H9 (cell line): ENCODE measurements at regions not wholly inside any gene's neighbourhood (a gene's known extent, or its start where the extent isn't known, plus 50 kb on each side); places are given as distances from the start of the nearest gene placed in this dataset.

Source experiments
- DNase-seq: peaks from one replicate; pipeline ENCODE4 v3.0.0-alpha.2; 2017
- H2AFZ ChIP-seq: one replicate; pipeline ENCODE4 v1.6.1; 2013; ENCODE audit warnings: mild to moderate bottlenecking, low read length, control low read depth, moderate library complexity
- H2AK5ac ChIP-seq: 2 replicates; pipeline ENCODE4 v1.6.1; 2013; ENCODE audit warnings: low read length, control low read depth, mixed read lengths; ENCODE audit not compliant: insufficient read length
- H2BK120ac ChIP-seq: one replicate; pipeline ENCODE4 v1.6.1; 2013; ENCODE audit warnings: low read depth, mild to moderate bottlenecking, low read length, control low read depth, inconsistent platforms; ENCODE audit not compliant: poor library complexity, severe bottlenecking
- H2BK12ac ChIP-seq: 2 replicates; pipeline ENCODE4 v1.6.1; 2013; ENCODE audit warnings: low read length, control low read depth, mixed read lengths, low read depth; ENCODE audit not compliant: insufficient read length
- H2BK15ac ChIP-seq: 2 replicates; pipeline ENCODE4 v1.6.1; 2013; ENCODE audit warnings: low read depth, low read length, control low read depth
- H2BK20ac ChIP-seq: one replicate; pipeline ENCODE4 v1.6.1; 2013; ENCODE audit warnings: low read depth, mild to moderate bottlenecking, low read length, control low read depth, inconsistent platforms; ENCODE audit not compliant: poor library complexity, severe bottlenecking
- H2BK5ac ChIP-seq: 2 replicates; pipeline ENCODE4 v1.6.1; 2013; ENCODE audit warnings: low read length, control low read depth, mixed read lengths; ENCODE audit not compliant: insufficient read length
- H3K14ac ChIP-seq: 2 replicates; pipeline ENCODE4 v1.6.1; 2013; ENCODE audit warnings: low read length, control low read depth; ENCODE audit not compliant: insufficient read depth
- H3K18ac ChIP-seq: 2 replicates; pipeline ENCODE4 v1.6.1; 2013; ENCODE audit warnings: low read depth, mild to moderate bottlenecking, mixed read lengths, low read length, control low read depth; ENCODE audit not compliant: insufficient read length
- H3K23ac ChIP-seq: 2 replicates; pipeline ENCODE4 v1.6.1; 2013; ENCODE audit warnings: low read length, control low read depth, mixed read lengths, low read depth; ENCODE audit not compliant: insufficient read length
- H3K23me2 ChIP-seq: 2 replicates; pipeline ENCODE4 v1.6.1; 2013; ENCODE audit warnings: low read depth, mild to moderate bottlenecking, mixed read lengths, low read length, control low read depth; ENCODE audit not compliant: insufficient read length, poor library complexity, severe bottlenecking
- H3K27ac ChIP-seq: 2 replicates; pipeline ENCODE4 v1.5.1; 2013; ENCODE audit warnings: low read length, control low read depth, mixed read lengths, low read depth; ENCODE audit not compliant: insufficient read length
- H3K27me3 ChIP-seq: 2 replicates; pipeline ENCODE4 v1.6.1; 2013; ENCODE audit warnings: low read length, control low read depth, inconsistent platforms; ENCODE audit not compliant: insufficient read depth
- H3K4ac ChIP-seq: 2 replicates; pipeline ENCODE4 v1.6.1; 2013; ENCODE audit warnings: low read depth, mild to moderate bottlenecking, control low read depth, inconsistent platforms, low read length, moderate library complexity
- H3K4me1 ChIP-seq: 2 replicates; pipeline ENCODE4 v1.6.1; 2013; ENCODE audit warnings: low read length, control low read depth, inconsistent platforms; ENCODE audit not compliant: insufficient read depth
- H3K4me2 ChIP-seq: 2 replicates; pipeline ENCODE4 v1.6.1; 2013; ENCODE audit warnings: low read length, control low read depth, mixed read lengths; ENCODE audit not compliant: insufficient read length, insufficient read depth
- H3K56ac ChIP-seq: 2 replicates; pipeline ENCODE4 v1.6.1; 2013; ENCODE audit warnings: low read depth, mild to moderate bottlenecking, mixed read lengths, low read length, control low read depth; ENCODE audit not compliant: insufficient read length
- H3K79me1 ChIP-seq: 2 replicates; pipeline ENCODE4 v1.6.1; 2013; ENCODE audit warnings: low read depth, mild to moderate bottlenecking, moderate library complexity, low read length, control low read depth, inconsistent platforms; ENCODE audit not compliant: insufficient read depth, poor library complexity, severe bottlenecking
- H3K79me2 ChIP-seq: 2 replicates; pipeline ENCODE4 v1.6.1; 2013; ENCODE audit warnings: low read length, control low read depth, inconsistent platforms; ENCODE audit not compliant: insufficient read depth
- H3K9ac ChIP-seq: 2 replicates; pipeline ENCODE4 v1.6.1; 2013; ENCODE audit warnings: low read length, control low read depth, mixed read lengths; ENCODE audit not compliant: insufficient read length; ENCODE audit errors: extremely low read depth
- H3K9me3 ChIP-seq: one replicate; pipeline ENCODE4 v1.6.1; 2013; ENCODE audit warnings: low read depth, low read length, inconsistent platforms; ENCODE audit not compliant: control insufficient read depth
- H3T11ph ChIP-seq: one replicate; pipeline ENCODE4 v1.6.1; 2013; ENCODE audit warnings: mild to moderate bottlenecking, low read length, control low read depth, inconsistent platforms
- H4K20me1 ChIP-seq: one replicate; pipeline ENCODE4 v1.6.1; 2013; ENCODE audit not compliant: control insufficient read depth, insufficient read length, insufficient read depth
- H4K5ac ChIP-seq: 2 replicates; pipeline ENCODE4 v1.6.1; 2013; ENCODE audit warnings: low read depth, mild to moderate bottlenecking, mixed read lengths, low read length, control low read depth; ENCODE audit not compliant: insufficient read length
- H4K8ac ChIP-seq: replicated peaks from 2 replicates; pipeline ENCODE4 v1.6.1; 2013; ENCODE audit warnings: low read length, control low read depth, mixed read lengths, low read depth; ENCODE audit not compliant: insufficient read length
- H4K91ac ChIP-seq: 2 replicates; pipeline ENCODE4 v1.6.1; 2013; ENCODE audit warnings: low read depth, mild to moderate bottlenecking, moderate library complexity, mixed read lengths, low read length, control low read depth; ENCODE audit not compliant: insufficient read length
- H3K27ac Mint-ChIP-seq, 3 experiments: 2 replicates in 2 of 3; 3 replicates in 1 of 3; pipeline ENCODE4 v1.8.0; 2020 to 2021; ENCODE audit warnings: mixed read lengths in 3 of 3, mild to moderate bottlenecking in 1 of 3, moderate library complexity in 1 of 3
- H3K27me3 Mint-ChIP-seq: 2 replicates; pipeline ENCODE4 v1.8.0; 2021; ENCODE audit warnings: low read depth, mild to moderate bottlenecking, moderate library complexity, mixed read lengths
- H3K36me3 Mint-ChIP-seq, 3 experiments: 2 replicates in 2 of 3; 3 replicates in 1 of 3; pipeline ENCODE4 v1.8.0; 2020 to 2021; ENCODE audit warnings: low read depth in 3 of 3, mixed read lengths in 3 of 3; ENCODE audit not compliant: insufficient read depth in 1 of 3
- H3K4me1 Mint-ChIP-seq, 2 experiments: 2 replicates each; pipeline ENCODE4 v1.8.0; 2020; ENCODE audit warnings: mixed read lengths in 2 of 2
- H3K4me3 Mint-ChIP-seq, 2 experiments: 2 replicates in 1 of 2; 3 replicates in 1 of 2; pipeline ENCODE4 v1.8.0; 2020 to 2021; ENCODE audit warnings: mild to moderate bottlenecking in 2 of 2, mixed read lengths in 2 of 2, moderate library complexity in 1 of 2
- H3K9me3 Mint-ChIP-seq, 2 experiments: 2 replicates in 1 of 2; 3 replicates in 1 of 2; pipeline ENCODE4 v1.8.0; 2020; ENCODE audit warnings: mild to moderate bottlenecking in 2 of 2, mixed read lengths in 2 of 2, moderate library complexity in 1 of 2
- WGBS: extraction: QIAGEN DNeasy Blood & Tissue Kit; methylation state at CpG from one replicate; pipeline ENCODE4 v1.1.7; 2013; ENCODE audit warnings: missing lambda C conversion rate, low lambda C conversion rate, mixed read lengths; ENCODE audit not compliant: insufficient read length; ENCODE audit errors: extremely low coverage; 5-methylcytosine and 5-hydroxymethylcytosine counted together
- TF ChIP-seq, protein P1 (sequence below): fragments of 200-600 bp; sonication (generic); conservative IDR thresholded peaks from 3 replicates; pipeline ENCODE4 v1.8.0; 2021; ENCODE audit warnings: antibody characterized with exemption, mild to moderate bottlenecking

DNA sequence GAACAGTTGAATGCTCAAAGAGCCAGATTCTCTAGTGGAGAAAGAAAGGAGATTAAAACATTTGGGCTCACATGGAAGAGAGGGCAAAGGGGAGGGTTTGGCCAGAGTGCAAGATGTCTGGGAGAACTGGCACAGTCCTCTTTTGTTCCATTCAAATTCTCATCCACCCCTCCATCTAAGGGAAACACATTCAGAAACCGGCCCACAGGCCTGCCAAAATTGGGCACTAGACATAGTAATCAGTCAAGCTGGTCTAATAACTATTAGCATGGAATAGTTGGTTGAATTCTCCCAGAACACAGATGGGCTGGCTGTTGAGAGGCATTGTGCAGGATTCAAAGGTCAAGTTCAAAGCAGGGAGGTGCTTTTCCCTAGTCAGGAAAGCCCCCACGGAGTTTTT lies 341.4 kb upstream of the IRAK1BP1 start:
- no peak overlapping the region for H3K18ac ChIP-seq
- H4K8ac ChIP-seq: no peak overlapping the region
- H3K4me1 Mint-ChIP-seq: no peaks in the 10 kb centered on the region
- H2BK12ac ChIP-seq: no peak overlapping the region
- H2AFZ ChIP-seq: no peak overlapping the region
- H3K27ac Mint-ChIP-seq: no peak overlapping the region
- H3K4me1 ChIP-seq: no peaks in the 10 kb centered on the region
- H3K36me3 Mint-ChIP-seq: no peaks in the 10 kb centered on the region
- no peak overlapping the region for H3K4me3 Mint-ChIP-seq
- H4K20me1 ChIP-seq: no peaks in the 10 kb centered on the region
- WGBS: no CpG with 5 or more reads among the region's 2 CpGs
- no peak overlapping the region for H2BK120ac ChIP-seq
- H2AK5ac ChIP-seq: no peak overlapping the region
- no peak overlapping the region for H3K27ac ChIP-seq
- H3K14ac ChIP-seq: no peak overlapping the region
- no peaks in the 10 kb centered on the region for H3K27me3 ChIP-seq
- no peak overlapping the region for H3K23ac ChIP-seq
- H4K5ac ChIP-seq: no peak overlapping the region
- H3T11ph ChIP-seq: no peak overlapping the region
- no peaks in the 10 kb centered on the region for H3K9me3 Mint-ChIP-seq
- no peaks in the 10 kb centered on the region for H3K27me3 Mint-ChIP-seq
- no peak overlapping the region for H3K4me2 ChIP-seq
- H2BK5ac ChIP-seq: no peak overlapping the region
- no peak overlapping the region for H3K4ac ChIP-seq
- TF ChIP-seq, protein P1, sequence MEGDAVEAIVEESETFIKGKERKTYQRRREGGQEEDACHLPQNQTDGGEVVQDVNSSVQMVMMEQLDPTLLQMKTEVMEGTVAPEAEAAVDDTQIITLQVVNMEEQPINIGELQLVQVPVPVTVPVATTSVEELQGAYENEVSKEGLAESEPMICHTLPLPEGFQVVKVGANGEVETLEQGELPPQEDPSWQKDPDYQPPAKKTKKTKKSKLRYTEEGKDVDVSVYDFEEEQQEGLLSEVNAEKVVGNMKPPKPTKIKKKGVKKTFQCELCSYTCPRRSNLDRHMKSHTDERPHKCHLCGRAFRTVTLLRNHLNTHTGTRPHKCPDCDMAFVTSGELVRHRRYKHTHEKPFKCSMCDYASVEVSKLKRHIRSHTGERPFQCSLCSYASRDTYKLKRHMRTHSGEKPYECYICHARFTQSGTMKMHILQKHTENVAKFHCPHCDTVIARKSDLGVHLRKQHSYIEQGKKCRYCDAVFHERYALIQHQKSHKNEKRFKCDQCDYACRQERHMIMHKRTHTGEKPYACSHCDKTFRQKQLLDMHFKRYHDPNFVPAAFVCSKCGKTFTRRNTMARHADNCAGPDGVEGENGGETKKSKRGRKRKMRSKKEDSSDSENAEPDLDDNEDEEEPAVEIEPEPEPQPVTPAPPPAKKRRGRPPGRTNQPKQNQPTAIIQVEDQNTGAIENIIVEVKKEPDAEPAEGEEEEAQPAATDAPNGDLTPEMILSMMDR: no peak
- no peak overlapping the region for H3K9ac ChIP-seq
- H4K91ac ChIP-seq: no peak overlapping the region
- H2BK15ac ChIP-seq: no peak overlapping the region
- no peaks in the 10 kb centered on the region for H3K79me1 ChIP-seq
- no peak overlapping the region for H2BK20ac ChIP-seq
- no peaks in the 10 kb centered on the region for H3K9me3 ChIP-seq
- H3K23me2 ChIP-seq: no peaks in the 10 kb centered on the region
- no peaks in the 10 kb centered on the region for H3K79me2 ChIP-seq
- DNase-seq: no peak
- no peak overlapping the region for H3K56ac ChIP-seq
